CD4-positive, alpha-beta T cell (primary cell): ENCODE measurements at regions not wholly inside any gene's neighbourhood (a gene's known extent, or its start where the extent isn't known, plus 50 kb on each side); places are given as distances from the start of the nearest gene placed in this dataset.

Experiments
- ATAC-seq: fragments of 200-7000 bp; cut with Tn5 transposase; one replicate; pipeline ENCODE4 v1.10.0; 2022; ENCODE audit warnings: mild to moderate bottlenecking; ENCODE audit not compliant: poor library complexity
- CTCF ChIA-PET: fragments of 350-600 bp; sonication (Branson Sonifier 250); formaldehyde crosslinking; loops from one replicate; lab custom pipeline; 2021; ENCODE audit warnings: antibody characterized with exemption, inconsistent platforms; lab: Charles Lee
- POLR2A ChIA-PET: fragments of 350-600 bp; sonication (Branson Sonifier 250); formaldehyde crosslinking; loops from one replicate; lab custom pipeline; 2021; ENCODE audit warnings: antibody characterized with exemption, inconsistent platforms; lab: Charles Lee
- DNase-seq, 14 experiments: peaks; one replicate each; pipeline ENCODE4 v3.0.0-alpha.2; 2013 to 2020; ENCODE audit warnings: mixed read lengths in 2 of 14
- H3K27ac ChIP-seq, 2 donors: one replicate each; pipeline versions ENCODE4 v1.5.1 to v1.7.0; 2013; ENCODE audit warnings: low read length in 2 of 2, low read depth in 1 of 2, mild to moderate bottlenecking in 1 of 2
- H3K27me3 ChIP-seq, 2 experiments: 1 replicate in 1 of 2; 2 replicates in 1 of 2; pipeline versions ENCODE4 v1.6.1 to v1.7.0; 2013; ENCODE audit warnings: low read length in 2 of 2, control low read depth in 1 of 2, mild to moderate bottlenecking in 1 of 2, moderate library complexity in 1 of 2; ENCODE audit not compliant: insufficient read depth in 2 of 2, control insufficient read depth in 1 of 2
- H3K36me3 ChIP-seq: one replicate; pipeline ENCODE4 v1.6.1; 2013; ENCODE audit warnings: low read length, control low read depth; ENCODE audit not compliant: insufficient read depth
- H3K4me1 ChIP-seq: one replicate; pipeline ENCODE4 v1.6.1; 2013; ENCODE audit warnings: low read length, control low read depth; ENCODE audit not compliant: insufficient read depth
- H3K4me3 ChIP-seq: one replicate; pipeline ENCODE4 v1.5.1; 2013; ENCODE audit warnings: mild to moderate bottlenecking, low read length, moderate library complexity
- H3K9me3 ChIP-seq, 2 experiments: 1 replicate in 1 of 2; 2 replicates in 1 of 2; pipeline versions ENCODE4 v1.6.1 to v1.7.0; 2013; ENCODE audit warnings: low read length in 2 of 2, mild to moderate bottlenecking in 2 of 2, control low read depth in 1 of 2, moderate library complexity in 1 of 2; ENCODE audit not compliant: control insufficient read depth in 1 of 2, insufficient read depth in 1 of 2
- H3K27ac Mint-ChIP-seq: one replicate; pipeline ENCODE4 v1.8.0; 2020; ENCODE audit warnings: mixed read lengths
- H3K27me3 Mint-ChIP-seq: one replicate; pipeline ENCODE4 v1.8.0; 2021; ENCODE audit warnings: mixed read lengths
- H3K36me3 Mint-ChIP-seq: one replicate; pipeline ENCODE4 v1.8.0; 2021; ENCODE audit warnings: low read depth, mixed read lengths
- H3K4me1 Mint-ChIP-seq: one replicate; pipeline ENCODE4 v1.8.0; 2021; ENCODE audit warnings: low read depth, mixed read lengths
- H3K4me3 Mint-ChIP-seq: one replicate; pipeline ENCODE4 v1.8.0; 2020; ENCODE audit warnings: mild to moderate bottlenecking, mixed read lengths
- H3K9me3 Mint-ChIP-seq: one replicate; pipeline ENCODE4 v1.8.0; 2020; ENCODE audit warnings: mixed read lengths
- intact Hi-C, 2 experiments: fragments of 100-400 bp; cut with DNase I in 1 of 2; cut with micrococcal nuclease in 1 of 2; formaldehyde crosslinking; loops; one replicate each; pipeline versions ENCODE4 v1.15.1 to v1.9.0; 2023 to 2025; cut with DNase I, micrococcal nuclease
- TF ChIP-seq, protein P1 (sequence below): fragments of 200-600 bp; IDR thresholded peaks from one replicate; pipeline ENCODE4 v1.8.0; 2022; ENCODE audit warnings: antibody characterized with exemption, mild to moderate bottlenecking

DNA sequence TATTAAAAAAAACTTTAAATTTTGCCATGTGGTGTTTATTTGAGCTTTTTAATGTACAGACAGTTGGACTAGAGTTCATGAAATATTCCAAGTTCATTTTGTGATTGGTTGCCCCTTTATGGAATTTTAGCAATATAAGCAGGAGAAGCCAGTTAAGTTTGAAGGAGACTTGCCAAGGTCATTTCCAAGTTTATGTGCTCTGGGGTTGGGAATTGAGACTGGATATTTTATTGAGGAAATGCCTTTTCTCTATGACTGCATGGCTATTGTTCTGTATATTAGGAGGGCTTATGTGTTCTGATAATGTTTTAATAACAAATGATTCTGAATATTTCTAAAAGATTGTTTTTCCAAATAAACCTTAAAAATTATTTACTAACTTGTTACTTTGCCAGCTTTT lies 67.0 kb upstream of the TCF4 start:
- ChIA-PET POLR2A (no interaction called here), CTCF (no interaction called here)
- H3K27ac ChIP-seq, result no peak overlapping the region
- no peaks in the 10 kb centered on the region for H3K4me1 ChIP-seq
- H3K36me3 ChIP-seq, result no peaks in the 10 kb centered on the region
- no peaks in the 10 kb centered on the region for H3K9me3 Mint-ChIP-seq
- no peak overlapping the region for H3K4me3 Mint-ChIP-seq
- no peak overlapping the region for H3K4me3 ChIP-seq
- H3K9me3 ChIP-seq, result no peaks in the 10 kb centered on the region
- no peaks in the 10 kb centered on the region for H3K36me3 Mint-ChIP-seq
- H3K27ac Mint-ChIP-seq, result no peak overlapping the region
- ATAC-seq (no peak), DNase-seq (no peak)
- no peaks in the 10 kb centered on the region for H3K4me1 Mint-ChIP-seq
- no peaks in the 10 kb centered on the region for H3K27me3 ChIP-seq
- TF ChIP-seq, protein P1, sequence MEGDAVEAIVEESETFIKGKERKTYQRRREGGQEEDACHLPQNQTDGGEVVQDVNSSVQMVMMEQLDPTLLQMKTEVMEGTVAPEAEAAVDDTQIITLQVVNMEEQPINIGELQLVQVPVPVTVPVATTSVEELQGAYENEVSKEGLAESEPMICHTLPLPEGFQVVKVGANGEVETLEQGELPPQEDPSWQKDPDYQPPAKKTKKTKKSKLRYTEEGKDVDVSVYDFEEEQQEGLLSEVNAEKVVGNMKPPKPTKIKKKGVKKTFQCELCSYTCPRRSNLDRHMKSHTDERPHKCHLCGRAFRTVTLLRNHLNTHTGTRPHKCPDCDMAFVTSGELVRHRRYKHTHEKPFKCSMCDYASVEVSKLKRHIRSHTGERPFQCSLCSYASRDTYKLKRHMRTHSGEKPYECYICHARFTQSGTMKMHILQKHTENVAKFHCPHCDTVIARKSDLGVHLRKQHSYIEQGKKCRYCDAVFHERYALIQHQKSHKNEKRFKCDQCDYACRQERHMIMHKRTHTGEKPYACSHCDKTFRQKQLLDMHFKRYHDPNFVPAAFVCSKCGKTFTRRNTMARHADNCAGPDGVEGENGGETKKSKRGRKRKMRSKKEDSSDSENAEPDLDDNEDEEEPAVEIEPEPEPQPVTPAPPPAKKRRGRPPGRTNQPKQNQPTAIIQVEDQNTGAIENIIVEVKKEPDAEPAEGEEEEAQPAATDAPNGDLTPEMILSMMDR, result no peak
- H3K27me3 Mint-ChIP-seq, result no peaks in the 10 kb centered on the region
- intact Hi-C loops, result no loop called here

DNA sequence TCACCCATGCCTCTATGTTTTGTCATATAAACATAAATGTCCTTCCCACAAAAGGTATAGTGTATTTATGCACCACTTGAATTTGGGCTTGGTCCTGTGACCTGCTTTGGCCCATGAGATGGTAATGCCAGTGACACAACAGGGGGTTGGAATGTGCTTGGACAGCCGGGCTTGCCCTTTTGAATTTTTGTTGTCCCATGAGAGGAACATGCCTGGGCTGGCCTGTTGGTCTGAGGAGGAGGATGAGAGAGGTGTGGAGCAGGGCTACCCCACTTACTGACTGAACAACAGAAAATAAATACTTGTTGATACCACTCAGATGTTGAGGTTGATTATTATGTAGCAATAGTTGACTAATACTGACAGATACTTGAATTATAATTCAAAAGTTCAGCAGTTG lies 63.2 kb upstream of the TCF4 start:
- H3K4me1 ChIP-seq, result no peaks in the 10 kb centered on the region
- H3K4me3 ChIP-seq, result no peak overlapping the region
- Mint-ChIP-seq H3K9me3 (no peaks in the 10 kb centered on the region), H3K4me1 (no peaks in the 10 kb centered on the region), H3K27me3 (no peaks in the 10 kb centered on the region), H3K4me3 (no peak overlapping the region), H3K27ac (no peak overlapping the region), H3K36me3 (no peaks in the 10 kb centered on the region)
- DNase-seq, result no peak
- H3K27me3 ChIP-seq, result no peaks in the 10 kb centered on the region
- intact Hi-C loops, result no loop called here
- ATAC-seq, result no peak
- no peak overlapping the region for H3K27ac ChIP-seq
- CTCF ChIA-PET, result no interaction called here
- H3K36me3 ChIP-seq, result no peaks in the 10 kb centered on the region
- POLR2A ChIA-PET, result interaction anchor here (0.5 kb wide), 1 partner anchor 88 kb away, joined by 5 read pairs; no protein-coding TSS in a partner anchor
- TF ChIP-seq, protein P1, result no peak
- no peaks in the 10 kb centered on the region for H3K9me3 ChIP-seq

DNA sequence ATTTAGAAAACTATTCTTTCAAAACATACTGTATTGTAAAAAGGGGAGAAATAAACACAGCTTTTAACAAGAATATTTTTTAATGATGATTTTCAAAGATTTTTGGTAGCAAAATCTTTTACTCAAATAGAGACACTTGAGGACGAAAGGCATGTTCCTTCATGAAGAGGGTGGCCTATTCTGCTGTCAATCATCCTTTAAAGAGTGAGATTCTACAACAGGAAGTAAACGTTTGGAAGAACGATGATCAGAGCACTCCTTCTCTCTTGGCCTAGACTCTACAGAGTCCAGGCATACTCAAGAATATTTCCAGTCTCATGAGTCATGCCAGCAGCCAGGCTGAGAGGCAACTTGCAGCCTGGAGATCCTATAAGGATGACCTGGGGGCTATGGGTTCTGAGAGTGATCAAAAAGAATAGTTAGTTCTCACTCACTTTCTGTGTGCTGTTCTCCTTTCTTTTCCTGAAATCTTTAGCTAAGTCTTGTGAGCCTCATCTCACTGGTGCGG lies 62.4 kb upstream of the TCF4 start:
- no peak for DNase-seq
- no peaks in the 10 kb centered on the region for H3K36me3 Mint-ChIP-seq
- CTCF ChIA-PET, result no interaction called here
- H3K4me1 Mint-ChIP-seq, result no peaks in the 10 kb centered on the region
- H3K27ac ChIP-seq, result no peak overlapping the region
- H3K27me3 Mint-ChIP-seq, result no peaks in the 10 kb centered on the region
- H3K27me3 ChIP-seq, result no peaks in the 10 kb centered on the region
- no peaks in the 10 kb centered on the region for H3K9me3 Mint-ChIP-seq
- H3K27ac Mint-ChIP-seq, result no peak overlapping the region
- TF ChIP-seq, protein P1, result no peak
- intact Hi-C loops, result no loop called here
- no peaks in the 10 kb centered on the region for H3K36me3 ChIP-seq
- ATAC-seq, result no peak
- H3K9me3 ChIP-seq, result peaks cover 0 to 2% of the 10 kb centered on the region in 2 experiments
- H3K4me1 ChIP-seq, result no peaks in the 10 kb centered on the region
- POLR2A ChIA-PET, result interaction anchor here (0.5 kb wide), 1 partner anchor 87 kb away, joined by 5 read pairs; no protein-coding TSS in a partner anchor
- no peak overlapping the region for H3K4me3 Mint-ChIP-seq
- H3K4me3 ChIP-seq, result no peak overlapping the region
